ENCODE measurements at regions not wholly inside any gene's neighbourhood (a gene's known extent, or its start where the extent isn't known, plus 50 kb on each side); places are given as distances from the start of the nearest gene placed in this dataset.

DNA sequence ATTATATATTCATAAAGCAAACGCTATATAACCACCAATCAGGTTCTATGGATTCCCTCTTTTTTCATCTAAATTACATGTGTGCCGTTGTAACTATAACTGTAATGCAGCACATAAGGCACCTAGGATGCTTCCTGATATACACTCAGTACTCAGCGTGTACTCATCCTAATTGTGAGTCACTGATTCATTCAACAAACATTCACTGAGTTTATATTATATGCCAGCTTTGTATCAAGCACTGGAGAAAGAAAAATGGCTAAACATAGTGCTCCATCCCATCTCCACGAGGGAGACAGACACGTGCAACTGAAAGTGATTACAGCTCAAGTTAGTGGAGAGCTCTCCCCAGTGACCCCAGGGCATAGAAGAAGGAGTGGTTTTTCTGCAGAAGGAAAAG, 49.9 kb upstream of the SYN3 start:
- intact Hi-C loops (cut with micrococcal nuclease) = no loop called here
- no peak overlapping the region for H3K27ac ChIP-seq (ENCODE audit: low read depth, low read length)
- Mint-ChIP-seq H3K27ac (no peak overlapping the region), H3K4me1 (no peaks in the 10 kb centered on the region), H3K27me3 (peaks cover 0 to 3% of the 10 kb centered on the region in 2 donors), H3K36me3 (no peaks in the 10 kb centered on the region), H3K4me3 (no peak overlapping the region), H3K9me3 (peaks cover 0 to 4% (median 3%) of the 10 kb centered on the region in 8 donors)
- ChIA-PET POLR2A (ENCODE audit: partially characterized antibody) (no interaction called here), CTCF (ENCODE audit: partially characterized antibody) (no interaction called here)
- no peaks in the 10 kb centered on the region for H3K9me3 ChIP-seq (ENCODE audit: control insufficient read depth in 1 of 2, low read length in 2 of 2)
- no peaks in the 10 kb centered on the region for H3K4me1 ChIP-seq (ENCODE audit: insufficient read depth, low read length)
- H3K4me3 ChIP-seq (ENCODE audit: low read length in 2 of 2) = no peak overlapping the region
- no peaks in the 10 kb centered on the region for H3K36me3 ChIP-seq (ENCODE audit: insufficient read depth, low read length)
- no peaks in the 10 kb centered on the region for H3K27me3 ChIP-seq (ENCODE audit: insufficient read depth, low read length)
- no peak for DNase-seq

Data from CD4-positive, alpha-beta memory T cell (primary cell).